Mesendoderm (in vitro differentiated cells): ENCODE measurements at regions not wholly inside any gene's neighbourhood (a gene's known extent, or its start where the extent isn't known, plus 50 kb on each side); places are given as distances from the start of the nearest gene placed in this dataset.

Experiments used
- DNase-seq: peaks from one replicate; pipeline ENCODE4 v3.0.0; 2013
- H2AK5ac ChIP-seq: 2 replicates; pipeline ENCODE4 v1.6.1; 2013; ENCODE audit warnings: low read length, inconsistent platforms
- H2BK120ac ChIP-seq: 2 replicates; pipeline ENCODE4 v1.6.1; 2013; ENCODE audit warnings: low read depth, mild to moderate bottlenecking, low read length, moderate library complexity, mixed read lengths
- H2BK15ac ChIP-seq: replicated peaks from 2 replicates; pipeline ENCODE4 v1.6.1; 2013; ENCODE audit warnings: low read depth, mild to moderate bottlenecking, moderate library complexity
- H2BK5ac ChIP-seq: 2 replicates; pipeline ENCODE4 v1.6.1; 2013; ENCODE audit warnings: low read length, inconsistent platforms
- H3K18ac ChIP-seq: 2 replicates; pipeline ENCODE4 v1.6.1; 2013; ENCODE audit warnings: mild to moderate bottlenecking, low read length, mixed read lengths
- H3K23ac ChIP-seq: one replicate; pipeline ENCODE4 v1.6.1; 2013; ENCODE audit warnings: low read length
- H3K27ac ChIP-seq: 2 replicates; pipeline ENCODE4 v1.5.1; 2013; ENCODE audit warnings: low read depth, mild to moderate bottlenecking, inconsistent platforms, low read length, moderate library complexity
- H3K27me3 ChIP-seq: 2 replicates; pipeline ENCODE4 v1.6.1; 2013; ENCODE audit warnings: low read length, control low read depth, mild to moderate bottlenecking, inconsistent platforms; ENCODE audit not compliant: insufficient read depth, poor library complexity
- H3K36me3 ChIP-seq: 2 replicates; pipeline ENCODE4 v1.6.1; 2013; ENCODE audit warnings: low read length, inconsistent platforms; ENCODE audit not compliant: control insufficient read depth, insufficient read depth
- H3K4ac ChIP-seq: one replicate; pipeline ENCODE4 v1.6.1; 2013; ENCODE audit warnings: low read depth, mild to moderate bottlenecking, low read length, moderate library complexity
- H3K4me1 ChIP-seq: 2 replicates; pipeline ENCODE4 v1.6.1; 2013; ENCODE audit warnings: low read depth, low read length, inconsistent platforms; ENCODE audit not compliant: control insufficient read depth
- H3K4me2 ChIP-seq: 2 replicates; pipeline ENCODE4 v1.6.1; 2013; ENCODE audit warnings: low read length
- H3K4me3 ChIP-seq: 2 replicates; pipeline ENCODE4 v1.5.1; 2013; ENCODE audit warnings: mild to moderate bottlenecking, low read length
- H3K56ac ChIP-seq: one replicate; pipeline ENCODE4 v1.6.1; 2013; ENCODE audit warnings: low read length
- H3K79me1 ChIP-seq: 2 replicates; pipeline ENCODE4 v1.6.1; 2013; ENCODE audit warnings: low read length, inconsistent platforms
- H3K79me2 ChIP-seq: 2 replicates; pipeline ENCODE4 v1.6.1; 2013; ENCODE audit warnings: mild to moderate bottlenecking, low read length; ENCODE audit not compliant: control insufficient read depth, insufficient read depth
- H3K9ac ChIP-seq: 2 replicates; pipeline ENCODE4 v1.6.1; 2013; ENCODE audit warnings: low read length, inconsistent platforms
- H4K5ac ChIP-seq: one replicate; pipeline ENCODE4 v1.6.1; 2013; ENCODE audit warnings: low read length
- H4K8ac ChIP-seq: one replicate; pipeline ENCODE4 v1.6.1; 2013; ENCODE audit warnings: low read depth, mild to moderate bottlenecking, control low read depth, low read length, moderate library complexity
- WGBS: extraction: QIAGEN DNeasy Blood & Tissue Kit; methylation state at CpG from one replicate; pipeline ENCODE4 v1.1.7; 2013; ENCODE audit warnings: low lambda C conversion rate, missing lambda C conversion rate; ENCODE audit not compliant: insufficient coverage; ENCODE audit errors: extremely low coverage; 5-methylcytosine and 5-hydroxymethylcytosine counted together

DNA sequence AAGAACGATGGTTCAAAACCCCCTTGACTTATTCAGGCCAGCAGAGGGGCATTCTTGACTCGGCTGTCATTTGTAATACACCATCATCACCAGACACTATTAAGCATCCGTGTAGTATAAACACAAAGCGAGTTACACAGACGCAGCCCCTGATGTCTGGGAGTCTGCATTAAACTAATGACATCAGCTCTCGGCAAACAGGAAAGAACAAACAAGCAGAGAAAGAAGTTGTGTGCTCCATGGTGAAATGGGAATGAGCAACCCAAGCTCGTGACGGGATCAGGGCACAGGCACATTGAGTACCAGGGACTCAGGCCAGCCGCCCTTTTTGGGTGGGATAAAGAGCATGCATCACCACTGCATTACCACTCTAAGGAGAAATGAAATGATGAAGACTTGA lies 460.1 kb downstream of the MED13L start:
- DNase-seq = no peak
- Histone ChIP-seq H3K4me2 (no peak overlapping the region), H3K4ac (no peak overlapping the region), H3K56ac (no peak overlapping the region), H4K8ac (no peak overlapping the region), H2BK5ac (no peak overlapping the region), H3K79me2 (no peaks in the 10 kb centered on the region), H3K9ac (no peak overlapping the region), H4K5ac (no peak overlapping the region), H3K4me1 (no peaks in the 10 kb centered on the region), H3K18ac (no peak overlapping the region), H3K27ac (no peak overlapping the region), H3K23ac (no peak overlapping the region), H3K4me3 (no peak overlapping the region), H3K79me1 (no peaks in the 10 kb centered on the region), H2BK120ac (no peak overlapping the region), H3K36me3 (no peaks in the 10 kb centered on the region), H2AK5ac (no peak overlapping the region), H2BK15ac (no peak overlapping the region), H3K27me3 (no peaks in the 10 kb centered on the region)
- no CpG with 5 or more reads among the region's 9 CpGs for WGBS

DNA sequence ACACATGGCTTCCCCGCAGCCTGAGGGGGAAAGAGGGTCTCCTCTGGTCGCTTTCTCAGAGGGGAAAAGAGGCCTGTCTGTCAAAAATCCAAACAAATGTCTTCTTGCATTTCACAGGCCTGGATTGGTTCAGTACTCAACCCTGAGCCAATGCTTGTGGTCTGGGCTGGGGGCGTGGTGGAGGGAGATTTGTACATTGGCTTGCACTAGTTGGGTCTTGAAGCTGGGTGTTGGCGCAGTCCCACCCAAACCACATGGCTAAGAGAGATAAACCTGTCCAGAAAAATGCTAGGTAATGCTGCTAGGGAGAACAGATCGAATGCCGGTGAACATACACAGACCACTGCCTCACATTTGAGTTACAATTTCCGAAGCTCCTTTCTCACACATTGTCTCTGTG lies 461.6 kb downstream of the MED13L start:
- no peaks in the 10 kb centered on the region for H3K4me1 ChIP-seq
- no peak overlapping the region for H3K4me2 ChIP-seq
- H3K18ac ChIP-seq = no peak overlapping the region
- H3K4ac ChIP-seq = no peak overlapping the region
- H3K4me3 ChIP-seq = no peak overlapping the region
- no peak overlapping the region for H3K27ac ChIP-seq
- H3K79me1 ChIP-seq = no peaks in the 10 kb centered on the region
- H2BK120ac ChIP-seq = no peak overlapping the region
- H3K79me2 ChIP-seq = no peaks in the 10 kb centered on the region
- no CpG with 5 or more reads among the region's 7 CpGs for WGBS
- no peak overlapping the region for H4K8ac ChIP-seq
- H3K9ac ChIP-seq = no peak overlapping the region
- no peak overlapping the region for H3K23ac ChIP-seq
- no peaks in the 10 kb centered on the region for H3K36me3 ChIP-seq
- H3K27me3 ChIP-seq = no peaks in the 10 kb centered on the region
- H2BK15ac ChIP-seq = no peak overlapping the region
- no peak overlapping the region for H3K56ac ChIP-seq
- no peak overlapping the region for H4K5ac ChIP-seq
- no peak for DNase-seq
- H2AK5ac ChIP-seq = no peak overlapping the region
- no peak overlapping the region for H2BK5ac ChIP-seq

DNA sequence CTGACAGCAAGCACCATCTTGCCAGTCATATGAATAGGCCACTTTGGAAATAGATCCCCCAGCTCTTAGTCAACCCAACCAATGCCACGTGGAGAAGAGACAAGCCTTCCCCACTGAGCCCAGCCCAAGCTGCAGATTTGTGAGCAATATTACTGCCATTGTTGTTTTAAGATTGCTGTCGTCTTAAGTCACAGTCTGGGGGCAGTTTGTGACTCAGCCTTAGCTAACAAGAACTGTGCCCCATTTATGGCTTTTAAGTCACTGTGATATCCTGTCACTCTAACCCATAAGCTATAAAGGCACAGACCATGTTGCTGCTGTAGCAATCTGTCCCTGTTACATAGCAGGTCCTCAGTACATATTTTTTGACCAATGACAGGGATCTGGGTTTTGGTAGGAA lies 464.2 kb downstream of the MED13L start:
- H3K4me2 ChIP-seq = no peak overlapping the region
- H3K56ac ChIP-seq = no peak overlapping the region
- no peaks in the 10 kb centered on the region for H3K36me3 ChIP-seq
- no peak overlapping the region for H3K9ac ChIP-seq
- H3K4ac ChIP-seq = no peak overlapping the region
- DNase-seq = no peak
- no peaks in the 10 kb centered on the region for H3K79me2 ChIP-seq
- H3K79me1 ChIP-seq = no peaks in the 10 kb centered on the region
- H2BK120ac ChIP-seq = no peak overlapping the region
- no peak overlapping the region for H2BK5ac ChIP-seq
- H3K18ac ChIP-seq = no peak overlapping the region
- H2BK15ac ChIP-seq = no peak overlapping the region
- H3K23ac ChIP-seq = no peak overlapping the region
- H3K4me3 ChIP-seq = no peak overlapping the region
- H3K4me1 ChIP-seq = no peaks in the 10 kb centered on the region
- no peaks in the 10 kb centered on the region for H3K27me3 ChIP-seq
- no peak overlapping the region for H2AK5ac ChIP-seq
- WGBS = no CpG with 5 or more reads among the region's 2 CpGs
- H4K8ac ChIP-seq = no peak overlapping the region
- H4K5ac ChIP-seq = no peak overlapping the region
- H3K27ac ChIP-seq = no peak overlapping the region

DNA sequence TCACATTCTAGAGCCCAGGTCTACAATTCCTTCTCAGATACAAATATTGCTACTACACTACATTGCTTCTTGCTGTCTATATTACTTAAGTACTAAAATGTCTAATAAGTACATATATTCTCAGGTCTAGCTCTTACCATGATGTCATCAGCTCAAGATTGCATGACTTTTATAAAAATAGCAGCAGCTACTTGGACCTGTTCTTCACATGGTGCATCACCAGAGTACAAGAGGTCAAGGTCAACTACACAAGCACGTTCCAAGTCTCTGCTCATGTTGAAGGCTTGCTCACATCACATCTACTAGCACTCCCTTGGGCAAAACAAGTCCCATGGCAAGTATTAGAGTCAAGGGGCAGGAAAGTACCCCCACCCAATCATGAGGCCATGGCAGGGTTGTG lies 465.6 kb downstream of the MED13L start:
- no peak overlapping the region for H3K18ac ChIP-seq
- no peak overlapping the region for H4K8ac ChIP-seq
- no peak overlapping the region for H2BK15ac ChIP-seq
- H3K79me1 ChIP-seq = no peaks in the 10 kb centered on the region
- H3K4me2 ChIP-seq = no peak overlapping the region
- no peak overlapping the region for H3K9ac ChIP-seq
- no peaks in the 10 kb centered on the region for H3K36me3 ChIP-seq
- H3K4me3 ChIP-seq = no peak overlapping the region
- H2BK5ac ChIP-seq = no peak overlapping the region
- no peak overlapping the region for H4K5ac ChIP-seq
- no peak overlapping the region for H3K23ac ChIP-seq
- H3K56ac ChIP-seq = no peak overlapping the region
- no CpG with 5 or more reads among the region's 1 CpG for WGBS
- no peak for DNase-seq
- no peak overlapping the region for H2AK5ac ChIP-seq
- no peak overlapping the region for H3K27ac ChIP-seq
- H2BK120ac ChIP-seq = no peak overlapping the region
- H3K79me2 ChIP-seq = no peaks in the 10 kb centered on the region
- H3K27me3 ChIP-seq = no peaks in the 10 kb centered on the region
- no peaks in the 10 kb centered on the region for H3K4me1 ChIP-seq
- no peak overlapping the region for H3K4ac ChIP-seq

GRCh38 chr12:115811045-115811444 lies 466.4 kb downstream of the MED13L start:
- Histone ChIP-seq H3K4ac (no peak overlapping the region), H2BK120ac (no peak overlapping the region), H3K27me3 (no peaks in the 10 kb centered on the region), H2BK15ac (no peak overlapping the region), H3K4me3 (no peak overlapping the region), H3K27ac (no peak overlapping the region), H3K36me3 (no peaks in the 10 kb centered on the region), H4K8ac (no peak overlapping the region), H3K79me1 (no peaks in the 10 kb centered on the region), H3K79me2 (no peaks in the 10 kb centered on the region), H3K23ac (no peak overlapping the region), H4K5ac (no peak overlapping the region), H2BK5ac (no peak overlapping the region), H3K56ac (no peak overlapping the region), H3K4me1 (no peaks in the 10 kb centered on the region), H3K18ac (no peak overlapping the region), H2AK5ac (no peak overlapping the region), H3K4me2 (no peak overlapping the region), H3K9ac (no peak overlapping the region)
- no CpG with 5 or more reads among the region's 4 CpGs for WGBS
- no peak for DNase-seq

GRCh38 chr12:115810122-115810901 lies 467.2 kb downstream of the MED13L start:
- Histone ChIP-seq H2AK5ac (no peak overlapping the region), H3K9ac (no peak overlapping the region), H3K4me2 (no peak overlapping the region), H3K4ac (no peak overlapping the region), H3K56ac (no peak overlapping the region), H3K79me1 (no peaks in the 10 kb centered on the region), H3K4me3 (no peak overlapping the region), H3K23ac (no peak overlapping the region), H3K79me2 (no peaks in the 10 kb centered on the region), H2BK120ac (no peak overlapping the region), H2BK15ac (no peak overlapping the region), H4K5ac (no peak overlapping the region), H4K8ac (no peak overlapping the region), H3K18ac (no peak overlapping the region), H3K27me3 (no peaks in the 10 kb centered on the region), H3K27ac (no peak overlapping the region), H2BK5ac (no peak overlapping the region), H3K36me3 (no peaks in the 10 kb centered on the region), H3K4me1 (no peaks in the 10 kb centered on the region)
- no peak for DNase-seq
- no CpG with 5 or more reads among the region's 13 CpGs for WGBS
